Posterior vena cava (tissue), 2 donors: ENCODE measurements at regions not wholly inside any gene's neighbourhood (a gene's known extent, or its start where the extent isn't known, plus 50 kb on each side); places are given as distances from the start of the nearest gene placed in this dataset.
"Not testable (repeated sequence)": the region's sequence is repeated elsewhere in the genome, so short reads cannot be mapped to it uniquely, and the experiment has no call there.

Experiments used
- DNase-seq: peaks from one replicate; pipeline ENCODE4 v3.0.0-alpha.2; 2020; ENCODE audit warnings: low spot score
- intact Hi-C, 2 donors: fragments of 100-400 bp; cut with DNase I; formaldehyde crosslinking; loops; one replicate each; pipeline versions ENCODE4 v1.14.1 to v1.14.2; 2022 to 2023
- donor health status: DM: yes; HTN: yes; CAD: no.
- donor health status: DM: yes; HTN: yes; CAD: no.

DNA sequence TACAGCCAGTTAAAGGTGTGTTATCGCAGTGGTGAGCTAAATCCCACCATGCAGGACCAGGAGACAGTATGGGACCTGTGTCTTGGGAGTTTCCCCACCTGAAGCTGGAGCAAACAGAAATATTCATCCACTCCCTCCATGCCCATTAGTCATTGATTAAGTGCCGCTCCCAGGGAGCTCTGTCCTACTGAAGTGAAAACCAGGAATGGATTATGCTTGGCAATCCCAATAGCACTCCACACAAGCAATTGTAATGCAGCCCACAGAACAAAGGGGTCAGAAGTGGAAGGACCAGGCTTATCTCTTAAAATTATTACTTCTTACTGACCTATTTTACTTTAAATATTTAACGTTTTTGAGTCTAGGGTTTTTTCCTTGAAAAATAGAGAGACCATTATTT, 1005.4 kb downstream of the ADGRL2 start:
- no peak for DNase-seq
- intact Hi-C loops, result no loop called here

GRCh38 chr1:82801176-82801575, 1000.4 kb downstream of the ADGRL2 start:
- intact Hi-C loops, result no loop called here

GRCh38 chr1:82800721-82801120, 1000.0 kb downstream of the ADGRL2 start:
- intact Hi-C loops, result no loop called here
- no peak for DNase-seq

More at GRCh38 chr1:82801176-82801575, 1000.4 kb downstream of the ADGRL2 start:
- DNase-seq, result no peak

DNA sequence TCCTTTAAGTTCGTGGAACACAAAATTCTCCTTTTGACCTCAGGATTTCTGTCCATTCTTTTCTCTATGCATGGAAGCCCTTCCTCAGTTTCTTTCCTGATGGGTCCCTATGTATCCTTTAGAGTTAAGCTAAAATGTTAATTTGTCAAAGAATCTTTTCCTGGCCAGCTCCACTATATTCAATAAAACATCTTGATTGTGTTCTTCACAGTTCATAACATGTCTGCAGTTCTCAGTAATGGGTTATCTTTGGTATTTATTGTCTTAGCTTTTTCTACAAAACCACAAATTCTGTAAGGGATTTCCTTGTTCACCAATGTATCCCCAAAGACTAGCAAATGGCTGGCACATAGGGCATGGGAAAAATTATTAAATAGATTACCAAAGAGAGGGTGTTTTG, 998.5 kb downstream of the ADGRL2 start:
- intact Hi-C loops, result no loop called here
- DNase-seq, result no peak

- no peak for DNase-seq
- intact Hi-C loops, result no loop called here
These were observed 994.9 kb downstream of the ADGRL2 start for GRCh38 chr1:82795508-82796149.

- DNase-seq, result no peak
- intact Hi-C loops, result no loop called here
These were observed 991.4 kb downstream of the ADGRL2 start for GRCh38 chr1:82792151-82792550.

- no peak for DNase-seq
- intact Hi-C loops, result no loop called here
These were observed 989.8 kb downstream of the ADGRL2 start for GRCh38 chr1:82790556-82790955.

- no peak for DNase-seq
- intact Hi-C loops, result no loop called here
These were observed 987.9 kb downstream of the ADGRL2 start for GRCh38 chr1:82788660-82789059.

DNA sequence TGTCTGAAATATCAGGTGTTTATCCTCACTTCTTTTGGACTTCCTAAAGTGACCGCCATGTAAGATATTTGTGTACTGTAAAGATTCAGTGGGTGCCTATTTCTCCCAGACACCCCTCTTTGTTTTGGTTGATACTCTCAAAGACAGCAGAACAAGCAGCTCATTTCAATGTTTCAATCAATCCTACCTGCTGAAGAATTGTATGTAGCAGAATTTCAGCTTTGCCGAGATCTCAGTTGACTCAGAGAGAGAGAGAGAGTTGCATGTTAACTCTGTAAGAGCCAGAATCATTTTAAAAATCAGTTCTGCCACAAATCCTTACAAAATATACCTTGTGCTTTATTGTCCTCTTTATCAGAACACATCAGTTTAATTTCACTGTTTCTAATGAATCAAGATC, 987.3 kb downstream of the ADGRL2 start:
- DNase-seq, result no peak
- intact Hi-C loops, result no loop called here

GRCh38 chr1:82786883-82787282, 986.1 kb downstream of the ADGRL2 start:
- intact Hi-C loops, result no loop called here
- DNase-seq, result no peak

DNA sequence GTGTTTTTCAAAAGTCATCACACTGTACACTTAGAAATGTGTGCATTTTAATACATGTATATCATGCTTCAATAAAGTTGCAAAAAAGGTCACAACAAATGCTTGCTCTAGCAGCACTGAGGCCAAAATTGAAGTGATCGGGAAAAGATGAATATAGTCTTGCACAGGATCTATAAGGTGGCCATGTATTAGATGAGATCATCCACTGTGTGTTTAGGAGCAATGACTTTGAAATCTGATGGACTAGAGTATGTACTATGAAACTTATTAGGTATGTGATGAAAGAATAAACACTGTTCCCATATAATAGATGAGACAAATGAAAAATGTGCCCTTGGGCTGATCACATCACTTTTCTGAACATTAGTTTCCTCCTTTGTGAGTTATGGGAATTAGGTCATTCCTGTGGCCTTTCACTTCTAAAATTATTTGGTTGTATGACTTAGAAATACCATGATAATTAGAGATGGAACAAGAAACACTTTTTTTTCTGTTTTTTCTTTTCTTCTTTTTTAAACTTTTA, 984.6 kb downstream of the ADGRL2 start:
- no peak for DNase-seq
- intact Hi-C loops, result no loop called here

DNA sequence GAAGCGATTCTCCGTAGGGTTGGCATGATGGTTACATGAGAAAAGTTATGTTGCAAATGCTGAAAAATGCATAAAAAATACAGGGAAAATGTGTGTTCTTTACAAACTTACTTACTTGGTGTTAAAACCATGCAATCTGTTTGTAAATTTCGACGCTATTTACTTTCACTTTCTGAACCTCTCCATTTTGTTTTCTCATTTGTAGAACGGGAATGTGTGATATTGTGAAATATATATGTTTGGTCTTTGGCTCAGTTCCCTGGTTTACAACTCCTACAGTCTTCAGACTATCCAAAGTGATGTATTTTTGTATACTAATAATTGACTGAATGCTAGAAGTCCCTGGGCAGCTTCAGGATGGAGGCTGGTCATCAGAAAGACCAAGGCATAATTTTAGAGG, 982.3 kb downstream of the ADGRL2 start:
- intact Hi-C loops, result no loop called here
- DNase-seq, result no peak

DNA sequence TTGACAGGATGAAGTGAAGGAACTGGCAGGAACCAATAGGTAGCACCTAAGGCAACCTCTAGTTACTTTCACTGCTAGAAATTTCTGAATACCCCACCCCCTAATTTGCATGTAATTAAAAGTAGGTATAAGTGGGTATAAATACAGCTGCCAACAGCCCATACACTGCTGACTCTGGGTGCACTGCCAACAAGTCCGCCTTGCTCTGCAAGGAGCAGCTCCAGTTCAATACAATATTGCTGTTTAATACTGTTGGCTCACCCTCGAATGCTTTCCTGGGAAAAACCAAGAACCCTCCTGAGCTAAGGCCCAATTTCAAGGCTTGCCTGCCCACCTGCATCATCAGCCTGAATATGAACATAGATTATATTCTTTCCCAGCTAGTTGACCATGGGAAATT, 981.9 kb downstream of the ADGRL2 start:
- intact Hi-C loops, result no loop called here
- DNase-seq, result no peak

GRCh38 chr1:82778612-82779011, 977.9 kb downstream of the ADGRL2 start:
- intact Hi-C loops, result no loop called here
- no peak for DNase-seq

DNA sequence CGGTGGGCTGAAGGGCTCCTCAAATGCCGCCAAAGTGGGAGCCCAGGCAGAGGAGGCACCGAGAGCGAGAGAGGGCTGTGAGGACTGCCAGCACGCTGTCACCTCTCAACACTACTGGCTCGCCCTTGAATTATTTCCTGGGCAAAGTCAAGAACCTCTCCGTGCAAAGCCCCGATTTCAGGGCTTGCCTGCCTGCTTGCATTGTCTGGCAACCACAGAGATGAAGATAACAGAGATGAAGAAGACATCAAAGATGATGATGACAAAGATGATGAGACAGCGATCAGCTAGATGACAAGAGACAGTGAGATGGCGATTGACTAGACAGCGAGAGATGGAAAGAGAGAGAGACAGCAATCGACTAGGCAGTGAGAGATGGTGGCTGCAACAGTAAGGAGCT, 976.5 kb downstream of the ADGRL2 start:
- intact Hi-C loops, result no loop called here
- DNase-seq, result peak; percentile 72

DNA sequence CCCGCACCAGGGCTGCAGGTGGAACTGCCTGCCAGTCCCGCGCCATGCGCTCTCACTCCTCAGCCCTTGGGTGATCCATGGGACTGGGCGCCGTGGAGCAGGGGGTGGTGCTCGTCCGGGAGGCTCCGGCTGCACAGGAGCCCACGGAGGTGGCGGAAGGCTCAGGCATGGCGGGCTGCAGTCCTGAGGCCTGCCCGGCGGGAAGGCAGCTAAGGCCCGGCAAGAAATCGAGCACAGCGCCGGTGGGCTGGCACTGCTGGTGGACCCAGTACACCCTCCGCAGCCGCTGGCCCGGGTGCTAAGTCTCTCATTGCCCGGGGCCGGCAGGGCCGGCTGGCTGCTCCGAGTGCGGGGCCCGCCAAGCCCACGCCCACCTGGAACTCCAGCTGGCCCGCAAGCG, 976.0 kb downstream of the ADGRL2 start:
- DNase-seq, intact Hi-C loops: not testable (repeated sequence)

DNA sequence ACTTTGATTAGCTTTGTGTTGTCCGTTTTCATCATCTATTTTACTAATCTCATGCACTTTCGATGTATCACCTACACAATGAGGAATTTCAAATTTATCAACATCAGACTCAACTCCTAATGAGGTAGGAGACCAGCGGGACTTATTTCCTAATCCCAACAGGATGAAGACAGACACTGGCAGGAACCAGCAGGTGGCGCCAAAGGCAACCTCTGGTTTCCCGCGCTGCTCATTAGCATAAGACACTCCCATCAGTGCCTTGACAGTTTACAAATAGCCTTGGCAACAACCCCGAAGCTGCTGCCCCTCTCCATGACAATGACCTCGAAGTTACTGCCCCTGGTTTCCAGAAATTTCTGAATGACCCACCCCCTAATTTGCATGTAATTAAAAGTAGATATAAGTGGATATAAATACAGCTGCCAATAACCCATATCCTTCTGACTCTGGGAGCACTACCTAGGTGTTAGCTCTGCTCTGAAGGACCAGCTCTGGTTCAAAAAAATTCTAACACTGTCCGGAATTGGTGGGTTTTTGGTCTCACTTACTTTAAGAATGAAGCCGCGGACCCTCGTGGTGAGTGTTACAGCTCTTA, 974.8 kb downstream of the ADGRL2 start:
- intact Hi-C loops, result no loop called here
- DNase-seq, result peak; percentile 76

GRCh38 chr1:82762829-82763532, 962.2 kb downstream of the ADGRL2 start:
- intact Hi-C loops, result no loop called here
- DNase-seq, result no peak

DNA sequence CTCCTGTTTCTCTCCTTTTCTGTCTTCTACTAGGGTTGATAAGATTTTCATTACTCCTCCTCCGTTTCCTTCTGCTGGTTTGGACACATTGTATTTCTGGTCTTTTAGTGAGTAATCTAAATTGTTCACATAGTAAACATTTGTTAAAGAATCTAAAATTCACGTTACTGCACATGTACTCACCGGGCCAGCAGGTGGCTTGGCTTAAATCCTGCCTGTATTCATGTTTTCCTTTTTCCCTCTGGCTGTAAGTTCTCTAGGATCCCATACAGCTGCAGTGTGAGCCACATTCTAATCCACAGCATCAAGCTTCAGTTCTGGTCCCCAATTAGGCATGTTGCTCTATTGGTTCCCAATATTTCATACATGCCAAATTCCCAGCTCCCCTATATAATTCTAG, 958.3 kb downstream of the ADGRL2 start:
- intact Hi-C loops, result no loop called here
- DNase-seq, result no peak

GRCh38 chr1:82755671-82756070, 954.9 kb downstream of the ADGRL2 start:
- DNase-seq, result no peak
- intact Hi-C loops, result no loop called here

DNA sequence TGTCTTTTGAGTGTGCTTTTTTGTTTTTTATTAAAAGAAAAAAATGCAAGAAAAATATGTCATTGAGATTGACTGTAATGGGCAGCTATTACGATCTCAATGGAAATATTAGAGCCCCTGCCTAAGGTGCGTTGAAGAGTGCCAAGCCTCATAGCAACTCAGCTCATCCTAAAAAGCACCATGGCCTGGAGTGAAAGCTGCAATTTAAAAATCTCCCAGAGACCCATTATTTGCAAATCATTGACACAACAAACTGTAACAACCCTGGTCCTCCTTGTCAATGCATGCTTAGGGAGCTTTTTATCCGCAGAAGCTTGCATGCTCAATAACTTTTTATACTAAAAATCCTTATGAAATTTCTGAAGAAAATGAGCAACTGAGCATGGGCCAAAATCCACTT, 954.5 kb downstream of the ADGRL2 start:
- DNase-seq, result no peak
- intact Hi-C loops, result no loop called here
